BLaER1 treated with 17β-estradiol and CSF1 and Interleukin-3, amounts not matched to agents 10 nM and 100 nM (cell line): ENCODE measurements at regions not wholly inside any gene's neighbourhood (a gene's known extent, or its start where the extent isn't known, plus 50 kb on each side); places are given as distances from the start of the nearest gene placed in this dataset.

ENCODE experiments used
- H3K27ac ChIP-seq, 11 experiments: shearing (Covaris generic); formaldehyde crosslinking; 2 replicates each; pipeline ENCODE4 v1.8.1; 2022
- H3K27me3 ChIP-seq, 11 experiments: shearing (Covaris generic); formaldehyde crosslinking; 2 replicates each; pipeline ENCODE4 v1.8.1; 2022
- H3K36me3 ChIP-seq, 11 experiments: shearing (Covaris generic); formaldehyde crosslinking; 2 replicates each; pipeline ENCODE4 v1.8.1; 2022
- H3K4me1 ChIP-seq, 10 experiments: shearing (Covaris generic); formaldehyde crosslinking; 2 replicates each; pipeline ENCODE4 v1.8.1; 2022
- H3K4me2 ChIP-seq, 11 experiments: shearing (Covaris generic); formaldehyde crosslinking; 2 replicates each; pipeline ENCODE4 v1.8.1; 2022
- H3K4me3 ChIP-seq, 10 experiments: shearing (Covaris generic); formaldehyde crosslinking; 2 replicates each; pipeline ENCODE4 v1.8.1; 2022
- H3K9ac ChIP-seq, 11 experiments: shearing (Covaris generic); formaldehyde crosslinking; 2 replicates each; pipeline ENCODE4 v1.8.1; 2022
- H3K9me3 ChIP-seq, 11 experiments: shearing (Covaris generic); formaldehyde crosslinking; replicated peaks in 1 of 11; 2 replicates each; pipeline ENCODE4 v1.8.1; 2022
- H4K20me1 ChIP-seq, 11 experiments: shearing (Covaris generic); formaldehyde crosslinking; 2 replicates each; pipeline ENCODE4 v1.8.1; 2022
- Cebpa-rat ChIP-seq, 11 experiments: shearing (Covaris generic); IDR thresholded peaks; 2 replicates each; pipeline ENCODE4 v1.8.1; 2022

- Histone ChIP-seq H3K4me3 (no peak overlapping the region), H3K27me3 (no peaks in the 10 kb centered on the region), H3K4me2 (no peak overlapping the region), H4K20me1 (no peaks in the 10 kb centered on the region), H3K9ac (no peak overlapping the region), H3K36me3 (no peaks in the 10 kb centered on the region), H3K4me1 (peaks cover 0 to 20% (median 10%) of the 10 kb centered on the region in 10 experiments; a peak in 14 of 20 replicates), H3K27ac (no peak overlapping the region), H3K9me3 (no peaks in the 10 kb centered on the region; a peak in 1 of 22 replicates)
- no peak for TF ChIP-seq Cebpa-rat (IDR thresholded peaks at IDR 0.05)
Measured at GRCh38 chr7:24341691-24342413, 57.9 kb downstream of the NPY start.

DNA sequence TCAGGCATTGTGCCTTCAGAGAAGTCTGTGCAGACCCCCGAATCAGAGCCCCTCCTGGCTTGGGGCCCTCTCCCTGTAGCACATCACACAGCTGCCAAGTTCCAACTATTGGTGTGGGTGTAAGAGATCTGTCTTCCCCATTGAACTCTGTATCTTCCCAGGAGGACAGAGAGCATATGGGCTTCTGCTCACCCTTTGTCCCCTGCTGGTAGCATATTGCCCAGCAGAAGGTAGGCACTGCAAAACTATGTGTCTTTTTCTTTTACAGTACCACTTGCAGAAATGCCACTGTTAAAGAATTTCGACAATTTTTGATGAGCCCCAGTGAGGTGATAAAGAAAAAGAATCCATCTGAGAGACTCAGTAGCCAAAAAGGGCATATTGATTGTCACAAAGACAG, 59.6 kb downstream of the NPY start:
- no peaks in the 10 kb centered on the region for H3K27me3 ChIP-seq

DNA sequence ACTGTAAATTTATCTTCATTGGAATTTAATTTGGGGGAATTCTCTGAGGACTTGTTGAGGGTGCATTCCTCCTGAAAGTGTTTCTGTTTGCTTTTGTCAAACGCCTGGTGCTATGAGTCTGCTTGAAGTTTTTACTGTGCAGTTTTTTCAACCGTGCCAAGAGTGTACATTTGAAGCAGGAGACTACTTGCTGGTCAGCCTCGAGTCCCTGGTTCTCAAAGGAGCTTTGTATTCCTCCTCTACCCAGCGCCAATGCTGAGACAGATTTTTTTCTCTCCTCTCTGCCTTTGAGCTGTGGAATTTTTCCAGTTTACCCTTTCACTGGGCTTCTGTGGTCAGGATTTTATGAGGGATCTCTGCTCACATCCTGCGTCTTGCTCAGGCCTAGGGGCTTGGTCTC, 62.1 kb downstream of the NPY start:
- Histone ChIP-seq H3K9me3 (peaks cover 28 to 39% (median 36%) of the 10 kb centered on the region in 11 experiments), H3K36me3 (peaks cover 0 to 6% (median 0%) of the 10 kb centered on the region in 11 experiments; a peak in 3 of 22 replicates), H3K27me3 (no peaks in the 10 kb centered on the region), H3K9ac (no peak overlapping the region; a peak in 1 of 22 replicates), H3K4me3 (no peak overlapping the region), H4K20me1 (no peaks in the 10 kb centered on the region), H3K4me2 (peak overlapping the region in 8 of 11 experiments; percentile 13 to 65 (median 53); a peak in 14 of 22 replicates), H3K4me1 (peaks cover 0 to 20% (median 15%) of the 10 kb centered on the region in 10 experiments; a peak in 14 of 20 replicates), H3K27ac (no peak overlapping the region)
- no peak for TF ChIP-seq Cebpa-rat (IDR thresholded peaks at IDR 0.05)

More for the DNA sequence above, 59.6 kb downstream of the NPY start:
- Histone ChIP-seq H3K36me3 (no peaks in the 10 kb centered on the region), H3K4me1 (peaks cover 0 to 26% (median 15%) of the 10 kb centered on the region in 10 experiments; a peak in 14 of 20 replicates), H3K9ac (no peak overlapping the region), H3K27ac (no peak overlapping the region), H4K20me1 (no peaks in the 10 kb centered on the region), H3K4me2 (no peak overlapping the region), H3K9me3 (peaks cover 3 to 14% (median 11%) of the 10 kb centered on the region in 11 experiments; a peak in 20 of 22 replicates), H3K4me3 (no peak overlapping the region)
- no peak for TF ChIP-seq Cebpa-rat (IDR thresholded peaks at IDR 0.05)

- peaks cover 0 to 20% (median 15%) of the 10 kb centered on the region in 10 experiments; a peak in 14 of 20 replicates for H3K4me1 ChIP-seq
- H3K4me2 ChIP-seq: peak overlapping the region in 8 of 11 experiments; percentile 13 to 65 (median 53); a peak in 14 of 22 replicates
- H3K9ac ChIP-seq: no peak overlapping the region
- H4K20me1 ChIP-seq: no peaks in the 10 kb centered on the region
- no peak for TF ChIP-seq Cebpa-rat (IDR thresholded peaks at IDR 0.05)
- H3K4me3 ChIP-seq: no peak overlapping the region
- H3K27ac ChIP-seq: no peak overlapping the region
- H3K27me3 ChIP-seq: no peaks in the 10 kb centered on the region
- peaks cover 0 to 6% (median 0%) of the 10 kb centered on the region in 11 experiments; a peak in 3 of 22 replicates for H3K36me3 ChIP-seq
- H3K9me3 ChIP-seq: peaks cover 28 to 43% (median 40%) of the 10 kb centered on the region in 11 experiments
Measured at GRCh38 chr7:24346716-24347115, 62.7 kb downstream of the NPY start.

DNA sequence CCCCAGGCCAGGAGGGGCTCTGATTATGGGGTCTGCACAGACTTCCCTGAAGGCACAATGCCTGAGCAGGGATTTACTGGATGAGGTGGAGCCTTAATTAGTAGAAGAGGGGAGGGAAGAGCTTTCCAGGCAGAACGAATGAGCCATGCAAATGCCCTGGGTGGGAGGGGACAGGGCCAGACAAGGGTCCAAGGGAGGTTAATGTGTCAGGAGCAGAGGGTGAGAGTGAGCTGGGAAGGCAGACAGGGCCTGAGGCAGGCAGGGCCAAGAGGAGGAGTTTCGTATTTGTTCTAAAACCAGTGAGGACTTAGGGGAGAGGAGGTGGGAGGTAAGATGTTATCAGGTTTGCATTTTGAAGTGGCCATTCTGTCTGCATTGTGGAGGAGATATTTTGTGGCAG, 65.3 kb downstream of the NPY start:
- no peaks in the 10 kb centered on the region for H3K27me3 ChIP-seq
- H3K9ac ChIP-seq: no peak overlapping the region
- H4K20me1 ChIP-seq: no peaks in the 10 kb centered on the region
- no peak for TF ChIP-seq Cebpa-rat (IDR thresholded peaks at IDR 0.05)
- H3K9me3 ChIP-seq: peaks cover 37 to 64% (median 49%) of the 10 kb centered on the region in 11 experiments
- peaks cover 0 to 6% (median 0%) of the 10 kb centered on the region in 11 experiments; a peak in 3 of 22 replicates for H3K36me3 ChIP-seq
- no peak overlapping the region for H3K4me2 ChIP-seq
- no peak overlapping the region for H3K27ac ChIP-seq
- H3K4me1 ChIP-seq: peaks cover 0 to 20% (median 15%) of the 10 kb centered on the region in 10 experiments; a peak in 14 of 20 replicates
- no peak overlapping the region for H3K4me3 ChIP-seq

DNA sequence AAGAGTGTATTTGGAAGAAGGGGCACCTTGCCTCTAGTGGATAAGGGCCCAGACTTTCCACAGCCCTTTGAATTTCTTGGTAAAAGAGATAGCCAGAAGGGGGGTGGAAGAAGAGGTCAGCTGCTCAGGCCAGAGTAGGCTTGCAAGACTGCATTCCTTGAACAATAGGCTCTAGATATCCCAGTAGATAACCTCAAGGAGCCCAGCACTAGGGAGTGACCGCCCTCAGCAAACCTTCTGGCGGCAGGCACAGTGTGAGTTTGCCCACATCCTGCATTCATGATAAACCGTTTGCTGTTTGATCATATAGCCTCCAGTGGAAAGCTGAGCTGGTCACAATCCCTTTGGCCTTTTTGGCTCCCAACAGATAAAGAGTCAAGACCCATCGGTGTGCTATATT, 70.5 kb downstream of the NPY start:
- Histone ChIP-seq H3K36me3 (peaks cover 0 to 6% (median 0%) of the 10 kb centered on the region in 11 experiments; a peak in 3 of 22 replicates), H3K9ac (no peak overlapping the region), H4K20me1 (no peaks in the 10 kb centered on the region), H3K4me3 (no peak overlapping the region), H3K9me3 (peaks cover 30 to 47% (median 38%) of the 10 kb centered on the region in 11 experiments), H3K4me1 (no peaks in the 10 kb centered on the region), H3K4me2 (no peak overlapping the region), H3K27me3 (no peaks in the 10 kb centered on the region), H3K27ac (no peak overlapping the region)
- TF ChIP-seq Cebpa-rat (IDR thresholded peaks at IDR 0.05): no peak

- Histone ChIP-seq H3K4me1 (no peaks in the 10 kb centered on the region), H3K4me3 (no peak overlapping the region), H3K4me2 (no peak overlapping the region), H3K36me3 (no peaks in the 10 kb centered on the region), H3K9me3 (peaks cover 12 to 25% (median 16%) of the 10 kb centered on the region in 11 experiments; a peak in 18 of 22 replicates), H3K9ac (no peak overlapping the region), H3K27me3 (no peaks in the 10 kb centered on the region), H4K20me1 (no peaks in the 10 kb centered on the region), H3K27ac (no peak overlapping the region)
- no peak for TF ChIP-seq Cebpa-rat (IDR thresholded peaks at IDR 0.05)
Measured at GRCh38 chr7:24356718-24357386, 72.9 kb downstream of the NPY start.

DNA sequence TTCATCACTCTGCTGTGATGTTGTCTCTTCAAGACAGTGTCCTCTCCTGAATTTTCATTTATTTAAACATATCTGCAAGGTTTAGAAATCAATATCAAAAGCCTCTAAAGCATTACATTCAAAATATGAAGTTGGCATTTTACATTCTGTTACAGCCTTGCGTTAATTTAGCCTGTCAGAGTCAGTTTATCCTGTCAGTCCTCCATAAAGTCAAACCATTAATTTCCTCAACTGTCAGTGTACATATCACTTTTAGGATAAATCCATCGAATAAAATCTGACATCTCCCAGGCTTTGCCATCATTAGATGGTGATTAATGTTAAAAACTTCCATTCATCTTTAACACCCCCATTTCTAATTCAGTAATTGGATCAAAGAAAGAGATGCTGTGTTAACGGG, 77.0 kb downstream of the NPY start:
- no peak overlapping the region for H3K9ac ChIP-seq
- H3K9me3 ChIP-seq: peaks cover 0 to 27% (median 18%) of the 10 kb centered on the region in 11 experiments; a peak in 17 of 22 replicates
- peaks cover 0 to 16% (median 8%) of the 10 kb centered on the region in 10 experiments; a peak in 16 of 20 replicates for H3K4me1 ChIP-seq
- H3K27me3 ChIP-seq: no peaks in the 10 kb centered on the region
- H4K20me1 ChIP-seq: no peaks in the 10 kb centered on the region
- no peak overlapping the region for H3K4me3 ChIP-seq
- H3K36me3 ChIP-seq: no peaks in the 10 kb centered on the region
- no peak overlapping the region for H3K4me2 ChIP-seq
- no peak for TF ChIP-seq Cebpa-rat (IDR thresholded peaks at IDR 0.05)
- H3K27ac ChIP-seq: no peak overlapping the region

DNA sequence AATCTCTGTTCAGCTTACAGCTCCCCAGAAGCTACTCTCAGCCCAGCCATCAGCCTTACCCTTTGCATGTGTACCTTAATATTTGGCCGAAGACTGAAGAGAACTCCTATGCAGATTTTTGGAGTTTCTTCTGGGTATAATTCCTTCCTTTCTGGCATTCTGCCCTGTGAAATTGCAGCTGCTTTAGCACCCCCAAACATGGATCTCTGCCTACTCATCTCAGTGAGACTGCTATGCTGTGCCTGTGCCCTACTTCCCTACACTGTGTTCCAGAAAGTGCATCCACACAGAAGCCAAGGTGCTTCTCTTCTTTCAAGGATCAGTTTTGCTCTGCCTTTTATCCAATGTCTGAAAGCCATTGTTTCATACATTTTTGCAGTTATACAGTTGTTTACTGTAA, 81.6 kb downstream of the NPY start:
- peak overlapping the region in 8 of 11 experiments; percentile 51 to 83 (median 76); a peak in 16 of 22 replicates for H3K4me2 ChIP-seq
- peak overlapping the region in 3 of 11 experiments; percentile 8 to 57 (median 10); a peak in 2 of 22 replicates for H3K9ac ChIP-seq
- peaks cover 11 to 47% (median 33%) of the 10 kb centered on the region in 10 experiments for H3K4me1 ChIP-seq
- H3K36me3 ChIP-seq: no peaks in the 10 kb centered on the region
- peaks cover 8 to 33% (median 23%) of the 10 kb centered on the region in 11 experiments; a peak in 18 of 22 replicates for H3K9me3 ChIP-seq
- TF ChIP-seq Cebpa-rat (IDR thresholded peaks at IDR 0.05): no peak
- peak overlapping the region in 6 of 11 experiments; percentile 5 to 79 (median 64); a peak in 10 of 22 replicates for H3K27ac ChIP-seq
- H3K4me3 ChIP-seq: no peak overlapping the region
- H3K27me3 ChIP-seq: no peaks in the 10 kb centered on the region
- H4K20me1 ChIP-seq: no peaks in the 10 kb centered on the region
